IMR-90 (cell line): ENCODE measurements at regions not wholly inside any gene's neighbourhood (a gene's known extent, or its start where the extent isn't known, plus 50 kb on each side); places are given as distances from the start of the nearest gene placed in this dataset.

Source experiments
- ATAC-seq: fragments of 200-7000 bp; cut with Tn5 transposase; 2 replicates; pipeline ENCODE4 v1.9.1; 2020; ENCODE audit warnings: low read depth, mild to moderate bottlenecking, moderate library complexity
- BruUV-seq: library from RNA; stranded (reverse); fragments of 400-500 nt; replicated peaks from 2 replicates; lab custom pipeline; 2021; lab: Mats Ljungman, UMichigan
- CTCF ChIA-PET: fragments of 300-600 bp; formaldehyde crosslinking; extraction: SDS; loops from one replicate; lab custom pipeline; 2021; ENCODE audit warnings: antibody characterized with exemption; lab: Yijun Ruan, JAX
- POLR2A ChIA-PET: fragments of 300-600 bp; sonication (Branson Sonifier 250); formaldehyde crosslinking; loops from one replicate; lab custom pipeline; 2022; ENCODE audit warnings: antibody characterized with exemption; ENCODE audit not compliant: unreplicated experiment; lab: Charles Lee
- DNase-seq: peaks from one replicate; pipeline ENCODE4 v3.0.0; 2013
- H2AFZ ChIP-seq: replicated peaks from 2 replicates; pipeline ENCODE3; 2013; ENCODE audit warnings: low read length, mild to moderate bottlenecking; ENCODE audit not compliant: poor library complexity
- H2AK5ac ChIP-seq: 2 replicates; pipeline ENCODE4 v1.6.1; 2013; ENCODE audit warnings: low read depth, low read length, inconsistent platforms
- H2AK9ac ChIP-seq: replicated peaks from 2 replicates; pipeline ENCODE3; 2013; ENCODE audit warnings: mild to moderate bottlenecking, low read depth, low read length, moderate library complexity; ENCODE audit not compliant: poor library complexity
- H2BK120ac ChIP-seq: 2 replicates; pipeline ENCODE4 v1.6.1; 2013; ENCODE audit warnings: low read depth, low read length, inconsistent platforms
- H2BK15ac ChIP-seq: 3 replicates; pipeline ENCODE4 v1.6.1; 2013; ENCODE audit warnings: low read depth, low read length, inconsistent platforms
- H2BK20ac ChIP-seq: 2 replicates; pipeline ENCODE4 v1.6.1; 2013; ENCODE audit warnings: low read depth, mild to moderate bottlenecking, inconsistent platforms, low read length, moderate library complexity
- H2BK5ac ChIP-seq: 2 replicates; pipeline ENCODE4 v1.6.1; 2013; ENCODE audit warnings: mild to moderate bottlenecking, low read depth, low read length, inconsistent platforms; ENCODE audit not compliant: poor library complexity, severe bottlenecking
- H3K14ac ChIP-seq: replicated peaks from 2 replicates; pipeline ENCODE4 v1.6.1; 2013; ENCODE audit warnings: low read depth, low read length, inconsistent platforms
- H3K18ac ChIP-seq: 2 replicates; pipeline ENCODE4 v1.6.1; 2013; ENCODE audit warnings: low read depth, low read length, control low read depth
- H3K23ac ChIP-seq: 2 replicates; pipeline ENCODE4 v1.6.1; 2013; ENCODE audit warnings: low read depth, low read length, inconsistent platforms
- H3K27ac ChIP-seq: 2 replicates; pipeline ENCODE4 v1.5.1; 2013; ENCODE audit warnings: mild to moderate bottlenecking, control low read depth, low read length; ENCODE audit not compliant: insufficient read depth
- H3K27me3 ChIP-seq: 2 replicates; pipeline ENCODE4 v1.6.1; 2013; ENCODE audit warnings: low read length; ENCODE audit not compliant: control insufficient read depth, insufficient read depth
- H3K36me3 ChIP-seq: 2 replicates; pipeline ENCODE4 v1.6.1; 2013; ENCODE audit warnings: low read length, mixed read lengths; ENCODE audit not compliant: control insufficient read depth, insufficient read depth
- H3K4ac ChIP-seq: 2 replicates; pipeline ENCODE4 v1.6.1; 2013; ENCODE audit warnings: low read depth, low read length, inconsistent platforms
- H3K4me1 ChIP-seq: 2 replicates; pipeline ENCODE4 v1.6.1; 2013; ENCODE audit warnings: low read length, mixed read lengths; ENCODE audit not compliant: control insufficient read depth, insufficient read depth
- H3K4me2 ChIP-seq: 2 replicates; pipeline ENCODE4 v1.6.1; 2013; ENCODE audit warnings: low read depth, mild to moderate bottlenecking, control low read depth, low read length, moderate library complexity
- H3K4me3 ChIP-seq: 2 replicates; pipeline ENCODE4 v1.5.1; 2013; ENCODE audit warnings: low read depth, mild to moderate bottlenecking, control low read depth, low read length, moderate library complexity; ENCODE audit not compliant: insufficient read depth
- H3K56ac ChIP-seq: 2 replicates; pipeline ENCODE4 v1.6.1; 2013; ENCODE audit warnings: low read length, inconsistent platforms; ENCODE audit not compliant: insufficient read depth; ENCODE audit errors: extremely low read depth
- H3K79me1 ChIP-seq, 2 experiments: 2 replicates each; pipeline ENCODE4 v1.6.1; 2013; ENCODE audit warnings: low read length in 2 of 2, inconsistent platforms in 1 of 2, low read depth in 1 of 2
- H3K9ac ChIP-seq: 2 replicates; pipeline ENCODE4 v1.6.1; 2013; ENCODE audit warnings: low read depth, low read length, control low read depth
- H3K9me1 ChIP-seq: 2 replicates; pipeline ENCODE4 v1.6.1; 2013; ENCODE audit warnings: low read length, inconsistent platforms; ENCODE audit not compliant: insufficient read depth
- H3K9me3 ChIP-seq: 2 replicates; pipeline ENCODE4 v1.6.1; 2013; ENCODE audit warnings: low read length; ENCODE audit not compliant: control insufficient read depth, insufficient read depth
- H4K20me1 ChIP-seq: 2 replicates; pipeline ENCODE4 v1.6.1; 2013; ENCODE audit warnings: low read length, inconsistent platforms; ENCODE audit not compliant: insufficient read depth
- H4K5ac ChIP-seq: 2 replicates; pipeline ENCODE4 v1.6.1; 2013; ENCODE audit warnings: mild to moderate bottlenecking, low read depth, low read length, control low read depth
- H4K8ac ChIP-seq, 2 experiments: 2 replicates each; pipeline ENCODE4 v1.6.1; 2013; ENCODE audit warnings: low read depth in 2 of 2, low read length in 2 of 2, control low read depth in 1 of 2, inconsistent platforms in 1 of 2
- H4K91ac ChIP-seq: 2 replicates; pipeline ENCODE4 v1.6.1; 2013; ENCODE audit warnings: low read depth, low read length, inconsistent platforms; ENCODE audit not compliant: insufficient read depth
- BHLHE40 ChIP-seq: fragments of 150-350 bp; IDR thresholded peaks from 2 replicates; pipeline ENCODE4 v1.6.1; 2016; ENCODE audit warnings: mild to moderate bottlenecking, low read depth, low read length
- CEBPB ChIP-seq: IDR thresholded peaks from 2 replicates; pipeline ENCODE4 v1.6.1; 2012; ENCODE audit warnings: low read depth, low read length, improper control_type of control experiment
- CHD1 ChIP-seq: IDR thresholded peaks from 2 replicates; pipeline ENCODE4 v1.6.1; 2012; ENCODE audit warnings: low read depth, low read length, improper control_type of control experiment
- MAFK ChIP-seq: IDR thresholded peaks from 2 replicates; pipeline ENCODE4 v1.6.1; 2012; ENCODE audit warnings: low read depth, low read length, improper control_type of control experiment
- MXI1 ChIP-seq: IDR thresholded peaks from 2 replicates; pipeline ENCODE4 v1.6.1; 2012; ENCODE audit warnings: low read depth, mild to moderate bottlenecking, low read length, moderate library complexity, borderline replicate concordance
- RAD21 ChIP-seq: IDR thresholded peaks from 2 replicates; pipeline ENCODE4 v1.6.1; 2012; ENCODE audit warnings: low read length, improper control_type of control experiment
- RFX5 ChIP-seq: IDR thresholded peaks from 2 replicates; pipeline ENCODE4 v1.8.0; 2012; ENCODE audit warnings: low read depth, mild to moderate bottlenecking, low read length, moderate library complexity
- USF2 ChIP-seq: fragments of 150-350 bp; IDR thresholded peaks from 2 replicates; pipeline ENCODE4 v1.6.1; 2017; ENCODE audit warnings: mild to moderate bottlenecking, antibody characterized with exemption, low read length, low read depth
- WGBS, 2 experiments: methylation state at CpG; one replicate each; pipeline versions ENCODE4 v1.1.5 to v1.1.7; 2013; ENCODE audit warnings: missing lambda C conversion rate in 2 of 2; ENCODE audit not compliant: insufficient read length in 1 of 2; ENCODE audit errors: extremely low coverage in 2 of 2; 5-methylcytosine and 5-hydroxymethylcytosine counted together
- dilution Hi-C: fragments of 300-500 bp; cut with HindIII; formaldehyde crosslinking; loops from one replicate; pipeline ENCODE4 v1.14.3; 2018; ENCODE audit warnings: low sequenced_read_pairs; ENCODE audit not compliant: unreplicated experiment
- in situ Hi-C: fragments of 300-500 bp; cut with MboI; formaldehyde crosslinking; loops from 3 replicates; pipeline ENCODE4 v1.14.3; 2019; ENCODE audit warnings: low sequenced_read_pairs, inconsistent platforms, mixed read lengths
- intact Hi-C: fragments of 100-400 bp; cut with micrococcal nuclease; formaldehyde crosslinking; loops from 2 replicates; pipeline ENCODE4 v1.10.0; 2022

DNA sequence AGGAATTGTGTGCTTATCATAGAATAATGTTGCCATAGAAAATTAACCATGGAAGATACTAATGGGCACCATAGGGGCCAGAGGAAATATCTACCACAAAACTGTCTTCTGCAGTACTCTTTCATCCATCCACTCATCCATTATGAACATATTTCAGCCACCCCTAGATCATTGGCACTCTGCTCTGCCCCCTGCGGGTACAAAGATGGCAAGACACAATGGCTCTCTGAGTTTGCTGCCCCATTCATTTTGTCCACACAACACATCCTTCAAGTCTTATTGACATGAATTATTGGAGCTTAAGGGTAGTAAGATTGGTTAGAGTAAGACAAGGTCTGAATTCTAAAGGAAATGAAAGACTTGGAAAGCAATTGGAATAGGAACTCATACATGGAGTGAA, 1224.7 kb upstream of the CELF4 start:
- DNase-seq: no peak
- H3K14ac ChIP-seq: no peak overlapping the region
- H4K8ac ChIP-seq: no peak overlapping the region
- no peak overlapping the region for H2AFZ ChIP-seq
- H3K27me3 ChIP-seq: no peaks in the 10 kb centered on the region
- no peak overlapping the region for H4K91ac ChIP-seq
- dilution Hi-C loops (no loop called here), intact Hi-C loops (no loop called here), in situ Hi-C loops (no loop called here)
- no peak overlapping the region for H2AK9ac ChIP-seq
- H2BK15ac ChIP-seq: no peak overlapping the region
- H4K20me1 ChIP-seq: no peaks in the 10 kb centered on the region
- H3K36me3 ChIP-seq: no peaks in the 10 kb centered on the region
- no peak overlapping the region for H2AK5ac ChIP-seq
- no peaks in the 10 kb centered on the region for H3K9me1 ChIP-seq
- no CpG with 5 or more reads among the region's 1 CpG for WGBS, 2 experiments
- H2BK120ac ChIP-seq: no peak overlapping the region
- ATAC-seq: no peak
- H3K18ac ChIP-seq: no peak overlapping the region
- H2BK20ac ChIP-seq: no peak overlapping the region
- no peak overlapping the region for H4K5ac ChIP-seq
- no peak overlapping the region for H3K4me2 ChIP-seq
- no peak overlapping the region for H3K4ac ChIP-seq
- POLR2A ChIA-PET: no interaction called here
- no peak overlapping the region for H2BK5ac ChIP-seq
- no peaks in the 10 kb centered on the region for H3K4me1 ChIP-seq
- no peaks in the 10 kb centered on the region; the same call in none of the 2 replicates for H3K9me3 ChIP-seq
- no peak overlapping the region for H3K27ac ChIP-seq
- CTCF ChIA-PET: no interaction called here
- no peaks in the 10 kb centered on the region for H3K79me1 ChIP-seq
- no peak overlapping the region for H3K56ac ChIP-seq
- TF ChIP-seq RFX5 (no peak), RAD21 (no peak), CHD1 (no peak), USF2 (no peak), MAFK (no peak), BHLHE40 (no peak), CEBPB (no peak), MXI1 (no peak)
- no TSS peak for BruUV-seq
- no peak overlapping the region for H3K9ac ChIP-seq
- no peak overlapping the region for H3K23ac ChIP-seq
- no peak overlapping the region for H3K4me3 ChIP-seq
